Smooth muscle cell (in vitro differentiated cells): ENCODE measurements at regions not wholly inside any gene's neighbourhood (a gene's known extent, or its start where the extent isn't known, plus 50 kb on each side); places are given as distances from the start of the nearest gene placed in this dataset.

Source experiments
- DNase-seq: peaks from one replicate; lab custom pipeline; 2025; ENCODE audit not compliant: unreplicated experiment; lab: John Stamatoyannopoulos, UW
- H2AFZ ChIP-seq: fragments of 200-600 bp; sonication (generic); 2 replicates; pipeline ENCODE4 v1.6.0; 2016; ENCODE audit warnings: antibody characterized with exemption, low read depth, mild to moderate bottlenecking
- H3F3A ChIP-seq: fragments of 200-600 bp; sonication (generic); 2 replicates; pipeline ENCODE4 v1.6.0; 2017; ENCODE audit warnings: antibody characterized with exemption, low read depth
- H3K27ac ChIP-seq: fragments of 200-600 bp; sonication (generic); 2 replicates; pipeline ENCODE4 v1.5.1; 2016; ENCODE audit warnings: low read depth, mild to moderate bottlenecking
- H3K27me3 ChIP-seq: fragments of 200-600 bp; sonication (generic); 2 replicates; pipeline ENCODE4 v1.6.1; 2016; ENCODE audit warnings: low read depth, mild to moderate bottlenecking
- H3K36me3 ChIP-seq: fragments of 200-600 bp; sonication (generic); 2 replicates; pipeline ENCODE4 v1.5.1; 2016; ENCODE audit warnings: low read depth
- H3K4me1 ChIP-seq: fragments of 200-600 bp; sonication (generic); 2 replicates; pipeline ENCODE4 v1.5.1; 2016; ENCODE audit warnings: low read depth
- H3K4me2 ChIP-seq: fragments of 200-600 bp; sonication (generic); 2 replicates; pipeline ENCODE4 v1.6.0; 2016; ENCODE audit warnings: mild to moderate bottlenecking
- H3K4me3 ChIP-seq: fragments of 200-600 bp; sonication (generic); 2 replicates; pipeline ENCODE4 v1.5.1; 2016; ENCODE audit warnings: mild to moderate bottlenecking
- H3K79me2 ChIP-seq: fragments of 200-600 bp; sonication (generic); 2 replicates; pipeline ENCODE4 v1.6.0; 2016; ENCODE audit warnings: low read depth, mild to moderate bottlenecking
- H3K9ac ChIP-seq: fragments of 200-600 bp; sonication (generic); 2 replicates; pipeline ENCODE4 v1.6.0; 2016; ENCODE audit warnings: low read depth
- H3K9me3 ChIP-seq: fragments of 200-600 bp; sonication (generic); replicated peaks from 2 replicates; pipeline ENCODE4 v1.5.1; 2016; ENCODE audit warnings: low read depth
- H4K20me1 ChIP-seq: fragments of 200-600 bp; sonication (generic); 2 replicates; pipeline ENCODE4 v1.6.0; 2016; ENCODE audit warnings: low read depth
- CTCF ChIP-seq: fragments of 200-600 bp; sonication (generic); IDR thresholded peaks from 2 replicates; pipeline ENCODE4 v1.5.1; 2017; ENCODE audit warnings: borderline replicate concordance, mild to moderate bottlenecking, antibody characterized with exemption; ENCODE audit not compliant: insufficient read depth, poor library complexity, severe bottlenecking
- WGBS: methylation state at CpG from one replicate; pipeline ENCODE4 v1.1.7; 2016; ENCODE audit warnings: low lambda C conversion rate; 5-methylcytosine and 5-hydroxymethylcytosine counted together

- H3K27me3 ChIP-seq = no peaks in the 10 kb centered on the region
- no peak overlapping the region for H3K27ac ChIP-seq
- no peaks in the 10 kb centered on the region for H3K9me3 ChIP-seq
- H3K4me3 ChIP-seq = no peak overlapping the region
- no peak for DNase-seq
- H3F3A ChIP-seq = no peaks in the 10 kb centered on the region
- no peak overlapping the region for H3K4me2 ChIP-seq
- no peak for TF ChIP-seq CTCF
- no peak overlapping the region for H2AFZ ChIP-seq
- H3K4me1 ChIP-seq = no peaks in the 10 kb centered on the region
- no peak overlapping the region for H3K9ac ChIP-seq
- H3K36me3 ChIP-seq = no peaks in the 10 kb centered on the region
- H3K79me2 ChIP-seq = no peaks in the 10 kb centered on the region
- H4K20me1 ChIP-seq = no peaks in the 10 kb centered on the region
Measured at GRCh38 chr21:16536140-16536539, 806.4 kb downstream of the USP25 start.

DNA sequence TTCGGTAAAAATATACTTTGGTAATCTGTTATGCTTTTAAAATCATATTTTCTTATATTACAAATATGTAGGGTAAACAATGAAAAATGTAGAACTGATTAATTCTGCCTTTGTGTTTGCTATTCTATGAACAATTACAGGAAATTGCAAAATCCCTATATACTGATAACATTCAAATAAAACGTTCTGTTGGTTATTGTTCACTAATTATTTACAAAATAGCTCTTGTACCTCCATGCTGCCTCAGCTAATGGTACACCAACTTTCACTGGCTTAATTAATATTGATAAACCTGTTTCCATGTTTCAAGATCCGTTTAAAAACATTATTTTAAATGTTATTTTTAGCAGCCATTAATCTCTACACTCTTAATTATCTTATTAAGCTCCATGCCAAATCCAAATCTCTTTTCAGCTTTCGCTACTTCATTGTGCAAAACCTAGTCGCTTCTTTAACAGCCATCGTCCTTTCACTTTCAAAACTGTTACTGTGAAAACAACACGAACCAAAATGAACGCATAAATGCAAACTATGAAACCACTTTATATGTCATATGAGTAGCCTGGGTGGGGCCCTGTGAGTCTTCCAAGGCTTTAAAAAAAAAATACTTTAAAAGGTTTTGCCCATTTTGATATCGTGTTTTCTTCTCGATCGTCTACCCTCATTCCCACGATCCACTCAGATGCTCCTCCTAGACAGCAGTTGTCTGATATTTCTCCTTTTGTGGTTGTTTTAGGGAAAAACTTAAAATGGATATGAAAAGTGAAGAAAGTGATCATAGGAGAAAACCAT is 807.1 kb downstream of the USP25 start:
- Histone ChIP-seq H3K79me2 (no peaks in the 10 kb centered on the region), H3K27ac (no peak overlapping the region), H4K20me1 (no peaks in the 10 kb centered on the region), H3K27me3 (no peaks in the 10 kb centered on the region), H3F3A (no peaks in the 10 kb centered on the region), H3K9ac (no peak overlapping the region), H3K36me3 (no peaks in the 10 kb centered on the region), H2AFZ (no peak overlapping the region), H3K4me1 (no peaks in the 10 kb centered on the region), H3K4me2 (no peak overlapping the region), H3K9me3 (no peaks in the 10 kb centered on the region), H3K4me3 (no peak overlapping the region)
- WGBS = 95% methylated on average over 12 of the region's 12 CpGs
- DNase-seq = no peak
- no peak for TF ChIP-seq CTCF

DNA sequence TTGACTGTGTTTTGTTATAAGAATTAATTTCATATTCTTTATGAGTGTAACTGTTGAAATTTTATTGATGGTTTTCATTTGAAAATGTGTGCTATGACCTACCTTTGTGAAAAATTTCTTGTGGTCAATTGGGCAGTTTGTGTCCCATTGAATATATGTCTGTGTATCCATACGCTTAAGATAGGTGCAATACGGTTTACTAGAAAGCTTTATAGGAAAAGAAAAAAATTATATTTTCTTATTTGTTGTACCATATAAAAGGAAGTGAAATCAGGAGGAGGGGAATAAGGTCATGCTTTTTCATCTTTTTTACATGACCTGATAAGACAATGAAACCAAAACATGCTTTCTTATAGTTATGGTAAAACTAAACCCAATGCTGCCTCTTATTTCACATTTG is 807.7 kb downstream of the USP25 start:
- no peaks in the 10 kb centered on the region for H3K9me3 ChIP-seq
- no peaks in the 10 kb centered on the region for H3K27me3 ChIP-seq
- H4K20me1 ChIP-seq = no peaks in the 10 kb centered on the region
- H3K79me2 ChIP-seq = no peaks in the 10 kb centered on the region
- no peak overlapping the region for H3K4me2 ChIP-seq
- H3K9ac ChIP-seq = no peak overlapping the region
- no peaks in the 10 kb centered on the region for H3F3A ChIP-seq
- no peak overlapping the region for H2AFZ ChIP-seq
- H3K4me1 ChIP-seq = no peaks in the 10 kb centered on the region
- TF ChIP-seq CTCF = no peak
- no peak overlapping the region for H3K27ac ChIP-seq
- H3K4me3 ChIP-seq = no peak overlapping the region
- no peak for DNase-seq
- 97% methylated on average over 2 of the region's 2 CpGs for WGBS
- H3K36me3 ChIP-seq = no peaks in the 10 kb centered on the region

- Histone ChIP-seq H3K9me3 (no peaks in the 10 kb centered on the region), H3K27me3 (no peaks in the 10 kb centered on the region), H3F3A (no peaks in the 10 kb centered on the region), H3K79me2 (no peaks in the 10 kb centered on the region), H4K20me1 (no peaks in the 10 kb centered on the region), H3K4me2 (no peak overlapping the region), H3K4me1 (no peaks in the 10 kb centered on the region), H3K27ac (no peak overlapping the region), H2AFZ (no peak overlapping the region), H3K4me3 (no peak overlapping the region), H3K36me3 (no peaks in the 10 kb centered on the region), H3K9ac (no peak overlapping the region)
- 87% methylated on average over 4 of the region's 4 CpGs for WGBS
- no peak for TF ChIP-seq CTCF
- no peak for DNase-seq
Measured at GRCh38 chr21:16538405-16538804, 808.6 kb downstream of the USP25 start.
